IMR-90 (cell line): ENCODE measurements at regions not wholly inside any gene's neighbourhood (a gene's known extent, or its start where the extent isn't known, plus 50 kb on each side); places are given as distances from the start of the nearest gene placed in this dataset.

ENCODE experiments used
- ATAC-seq: fragments of 200-7000 bp; cut with Tn5 transposase; 2 replicates; pipeline ENCODE4 v1.9.1; 2020; ENCODE audit warnings: low read depth, mild to moderate bottlenecking, moderate library complexity
- BruUV-seq: library from RNA; stranded (reverse); fragments of 400-500 nt; replicated peaks from 2 replicates; lab custom pipeline; 2021; lab: Mats Ljungman, UMichigan
- CTCF ChIA-PET: fragments of 300-600 bp; formaldehyde crosslinking; extraction: SDS; loops from one replicate; lab custom pipeline; 2021; ENCODE audit warnings: antibody characterized with exemption; lab: Yijun Ruan, JAX
- POLR2A ChIA-PET: fragments of 300-600 bp; sonication (Branson Sonifier 250); formaldehyde crosslinking; loops from one replicate; lab custom pipeline; 2022; ENCODE audit warnings: antibody characterized with exemption; ENCODE audit not compliant: unreplicated experiment; lab: Charles Lee
- DNase-seq: peaks from one replicate; pipeline ENCODE4 v3.0.0; 2013
- H2AFZ ChIP-seq: replicated peaks from 2 replicates; pipeline ENCODE3; 2013; ENCODE audit warnings: low read length, mild to moderate bottlenecking; ENCODE audit not compliant: poor library complexity
- H2AK5ac ChIP-seq: 2 replicates; pipeline ENCODE4 v1.6.1; 2013; ENCODE audit warnings: low read depth, low read length, inconsistent platforms
- H2AK9ac ChIP-seq: replicated peaks from 2 replicates; pipeline ENCODE3; 2013; ENCODE audit warnings: mild to moderate bottlenecking, low read depth, low read length, moderate library complexity; ENCODE audit not compliant: poor library complexity
- H2BK120ac ChIP-seq: 2 replicates; pipeline ENCODE4 v1.6.1; 2013; ENCODE audit warnings: low read depth, low read length, inconsistent platforms
- H2BK15ac ChIP-seq: 3 replicates; pipeline ENCODE4 v1.6.1; 2013; ENCODE audit warnings: low read depth, low read length, inconsistent platforms
- H2BK20ac ChIP-seq: 2 replicates; pipeline ENCODE4 v1.6.1; 2013; ENCODE audit warnings: low read depth, mild to moderate bottlenecking, inconsistent platforms, low read length, moderate library complexity
- H2BK5ac ChIP-seq: 2 replicates; pipeline ENCODE4 v1.6.1; 2013; ENCODE audit warnings: mild to moderate bottlenecking, low read depth, low read length, inconsistent platforms; ENCODE audit not compliant: poor library complexity, severe bottlenecking
- H3K14ac ChIP-seq: replicated peaks from 2 replicates; pipeline ENCODE4 v1.6.1; 2013; ENCODE audit warnings: low read depth, low read length, inconsistent platforms
- H3K18ac ChIP-seq: 2 replicates; pipeline ENCODE4 v1.6.1; 2013; ENCODE audit warnings: low read depth, low read length, control low read depth
- H3K23ac ChIP-seq: 2 replicates; pipeline ENCODE4 v1.6.1; 2013; ENCODE audit warnings: low read depth, low read length, inconsistent platforms
- H3K27ac ChIP-seq: 2 replicates; pipeline ENCODE4 v1.5.1; 2013; ENCODE audit warnings: mild to moderate bottlenecking, control low read depth, low read length; ENCODE audit not compliant: insufficient read depth
- H3K27me3 ChIP-seq: 2 replicates; pipeline ENCODE4 v1.6.1; 2013; ENCODE audit warnings: low read length; ENCODE audit not compliant: control insufficient read depth, insufficient read depth
- H3K36me3 ChIP-seq: 2 replicates; pipeline ENCODE4 v1.6.1; 2013; ENCODE audit warnings: low read length, mixed read lengths; ENCODE audit not compliant: control insufficient read depth, insufficient read depth
- H3K4ac ChIP-seq: 2 replicates; pipeline ENCODE4 v1.6.1; 2013; ENCODE audit warnings: low read depth, low read length, inconsistent platforms
- H3K4me1 ChIP-seq: 2 replicates; pipeline ENCODE4 v1.6.1; 2013; ENCODE audit warnings: low read length, mixed read lengths; ENCODE audit not compliant: control insufficient read depth, insufficient read depth
- H3K4me2 ChIP-seq: 2 replicates; pipeline ENCODE4 v1.6.1; 2013; ENCODE audit warnings: low read depth, mild to moderate bottlenecking, control low read depth, low read length, moderate library complexity
- H3K4me3 ChIP-seq: 2 replicates; pipeline ENCODE4 v1.5.1; 2013; ENCODE audit warnings: low read depth, mild to moderate bottlenecking, control low read depth, low read length, moderate library complexity; ENCODE audit not compliant: insufficient read depth
- H3K56ac ChIP-seq: 2 replicates; pipeline ENCODE4 v1.6.1; 2013; ENCODE audit warnings: low read length, inconsistent platforms; ENCODE audit not compliant: insufficient read depth; ENCODE audit errors: extremely low read depth
- H3K79me1 ChIP-seq, 2 experiments: 2 replicates each; pipeline ENCODE4 v1.6.1; 2013; ENCODE audit warnings: low read length in 2 of 2, inconsistent platforms in 1 of 2, low read depth in 1 of 2
- H3K9ac ChIP-seq: 2 replicates; pipeline ENCODE4 v1.6.1; 2013; ENCODE audit warnings: low read depth, low read length, control low read depth
- H3K9me1 ChIP-seq: 2 replicates; pipeline ENCODE4 v1.6.1; 2013; ENCODE audit warnings: low read length, inconsistent platforms; ENCODE audit not compliant: insufficient read depth
- H3K9me3 ChIP-seq: 2 replicates; pipeline ENCODE4 v1.6.1; 2013; ENCODE audit warnings: low read length; ENCODE audit not compliant: control insufficient read depth, insufficient read depth
- H4K20me1 ChIP-seq: 2 replicates; pipeline ENCODE4 v1.6.1; 2013; ENCODE audit warnings: low read length, inconsistent platforms; ENCODE audit not compliant: insufficient read depth
- H4K5ac ChIP-seq: 2 replicates; pipeline ENCODE4 v1.6.1; 2013; ENCODE audit warnings: mild to moderate bottlenecking, low read depth, low read length, control low read depth
- H4K8ac ChIP-seq, 2 experiments: 2 replicates each; pipeline ENCODE4 v1.6.1; 2013; ENCODE audit warnings: low read depth in 2 of 2, low read length in 2 of 2, control low read depth in 1 of 2, inconsistent platforms in 1 of 2
- H4K91ac ChIP-seq: 2 replicates; pipeline ENCODE4 v1.6.1; 2013; ENCODE audit warnings: low read depth, low read length, inconsistent platforms; ENCODE audit not compliant: insufficient read depth
- BHLHE40 ChIP-seq: fragments of 150-350 bp; IDR thresholded peaks from 2 replicates; pipeline ENCODE4 v1.6.1; 2016; ENCODE audit warnings: mild to moderate bottlenecking, low read depth, low read length
- CEBPB ChIP-seq: IDR thresholded peaks from 2 replicates; pipeline ENCODE4 v1.6.1; 2012; ENCODE audit warnings: low read depth, low read length, improper control_type of control experiment
- CHD1 ChIP-seq: IDR thresholded peaks from 2 replicates; pipeline ENCODE4 v1.6.1; 2012; ENCODE audit warnings: low read depth, low read length, improper control_type of control experiment
- FOS ChIP-seq: fragments of 150-350 bp; IDR thresholded peaks from 2 replicates; pipeline ENCODE4 v1.6.1; 2016; ENCODE audit warnings: low read depth, low read length
- MAFK ChIP-seq: IDR thresholded peaks from 2 replicates; pipeline ENCODE4 v1.6.1; 2012; ENCODE audit warnings: low read depth, low read length, improper control_type of control experiment
- MAZ ChIP-seq: IDR thresholded peaks from 2 replicates; pipeline ENCODE4 v1.6.1; 2012; ENCODE audit warnings: low read depth, mild to moderate bottlenecking, low read length, improper control_type of control experiment, moderate library complexity, borderline replicate concordance
- MXI1 ChIP-seq: IDR thresholded peaks from 2 replicates; pipeline ENCODE4 v1.6.1; 2012; ENCODE audit warnings: low read depth, mild to moderate bottlenecking, low read length, moderate library complexity, borderline replicate concordance
- NFE2L2 ChIP-seq: fragments of 150-350 bp; IDR thresholded peaks from 2 replicates; pipeline ENCODE4 v1.6.1; 2016; ENCODE audit warnings: low read depth, mild to moderate bottlenecking, low read length
- POLR2A ChIP-seq: IDR thresholded peaks from 2 replicates; pipeline ENCODE4 v1.6.1; 2012; ENCODE audit warnings: mild to moderate bottlenecking, low read depth, low read length
- RAD21 ChIP-seq: IDR thresholded peaks from 2 replicates; pipeline ENCODE4 v1.6.1; 2012; ENCODE audit warnings: low read length, improper control_type of control experiment
- RCOR1 ChIP-seq: IDR thresholded peaks from 2 replicates; pipeline ENCODE4 v1.6.1; 2012; ENCODE audit warnings: mild to moderate bottlenecking, low read length, improper control_type of control experiment; ENCODE audit not compliant: insufficient replicate concordance
- RFX5 ChIP-seq: IDR thresholded peaks from 2 replicates; pipeline ENCODE4 v1.8.0; 2012; ENCODE audit warnings: low read depth, mild to moderate bottlenecking, low read length, moderate library complexity
- SMC3 ChIP-seq: fragments of 150-350 bp; IDR thresholded peaks from 2 replicates; pipeline ENCODE4 v1.6.1; 2016; ENCODE audit warnings: low read depth, mild to moderate bottlenecking, antibody characterized with exemption, low read length, moderate library complexity
- WGBS, 2 experiments: methylation state at CpG; one replicate each; pipeline versions ENCODE4 v1.1.5 to v1.1.7; 2013; ENCODE audit warnings: missing lambda C conversion rate in 2 of 2; ENCODE audit not compliant: insufficient read length in 1 of 2; ENCODE audit errors: extremely low coverage in 2 of 2; 5-methylcytosine and 5-hydroxymethylcytosine counted together
- dilution Hi-C: fragments of 300-500 bp; cut with HindIII; formaldehyde crosslinking; loops from one replicate; pipeline ENCODE4 v1.14.3; 2018; ENCODE audit warnings: low sequenced_read_pairs; ENCODE audit not compliant: unreplicated experiment
- in situ Hi-C: fragments of 300-500 bp; cut with MboI; formaldehyde crosslinking; loops from 3 replicates; pipeline ENCODE4 v1.14.3; 2019; ENCODE audit warnings: low sequenced_read_pairs, inconsistent platforms, mixed read lengths
- intact Hi-C: fragments of 100-400 bp; cut with micrococcal nuclease; formaldehyde crosslinking; loops from 2 replicates; pipeline ENCODE4 v1.10.0; 2022
- TF ChIP-seq, protein P1 (sequence below): fragments of 150-350 bp; IDR thresholded peaks from 2 replicates; pipeline ENCODE4 v1.6.1; 2016; ENCODE audit warnings: low read depth, mild to moderate bottlenecking, low read length, moderate library complexity, borderline replicate concordance
- TF ChIP-seq, protein P2 (sequence below): fragments of 150-350 bp; IDR thresholded peaks from 2 replicates; pipeline ENCODE4 v1.6.1; 2017; ENCODE audit warnings: mild to moderate bottlenecking, antibody characterized with exemption, low read length, low read depth
- TF ChIP-seq, protein P3 (sequence below): conservative IDR thresholded peaks from 2 replicates; pipeline ENCODE4 v1.5.1; 2012; ENCODE audit warnings: mild to moderate bottlenecking, low read depth, low read length, improper control_type of control experiment

DNA sequence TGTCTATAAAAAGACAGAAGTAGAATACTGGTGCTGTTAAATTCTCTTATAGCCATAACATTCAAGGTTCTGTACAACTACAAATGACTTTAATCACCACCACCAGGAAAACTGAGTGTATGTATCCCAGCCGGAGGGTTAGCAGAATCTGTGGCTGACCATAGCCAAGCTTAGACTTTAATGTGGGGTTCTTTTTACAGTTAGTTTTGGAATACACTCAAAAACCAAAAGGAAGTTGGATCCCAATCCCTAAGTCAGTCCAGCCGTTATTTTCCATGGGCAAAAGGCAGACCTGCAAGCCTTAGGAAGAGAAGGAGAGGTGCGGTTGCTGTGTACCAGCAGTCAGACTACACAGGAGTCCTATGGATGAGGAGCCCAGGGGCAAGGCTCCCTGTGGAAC is 179.8 kb downstream of the ENC1 start:
- in situ Hi-C loops (no loop called here), dilution Hi-C loops (no loop called here), intact Hi-C loops (no loop called here)
- DNase-seq = no peak
- H4K8ac ChIP-seq = no peak overlapping the region
- H2BK120ac ChIP-seq = no peak overlapping the region
- POLR2A ChIA-PET = no interaction called here
- H3K4me1 ChIP-seq = no peaks in the 10 kb centered on the region
- ATAC-seq = no peak
- WGBS, 2 experiments = no CpG with 5 or more reads among the region's 3 CpGs
- H3K14ac ChIP-seq = no peak overlapping the region
- CTCF ChIA-PET = no interaction called here
- no peak for TF ChIP-seq SMC3
- TF ChIP-seq, protein P1, sequence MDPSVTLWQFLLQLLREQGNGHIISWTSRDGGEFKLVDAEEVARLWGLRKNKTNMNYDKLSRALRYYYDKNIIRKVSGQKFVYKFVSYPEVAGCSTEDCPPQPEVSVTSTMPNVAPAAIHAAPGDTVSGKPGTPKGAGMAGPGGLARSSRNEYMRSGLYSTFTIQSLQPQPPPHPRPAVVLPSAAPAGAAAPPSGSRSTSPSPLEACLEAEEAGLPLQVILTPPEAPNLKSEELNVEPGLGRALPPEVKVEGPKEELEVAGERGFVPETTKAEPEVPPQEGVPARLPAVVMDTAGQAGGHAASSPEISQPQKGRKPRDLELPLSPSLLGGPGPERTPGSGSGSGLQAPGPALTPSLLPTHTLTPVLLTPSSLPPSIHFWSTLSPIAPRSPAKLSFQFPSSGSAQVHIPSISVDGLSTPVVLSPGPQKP = no peak
- no peak for TF ChIP-seq RFX5
- TF ChIP-seq, protein P2, sequence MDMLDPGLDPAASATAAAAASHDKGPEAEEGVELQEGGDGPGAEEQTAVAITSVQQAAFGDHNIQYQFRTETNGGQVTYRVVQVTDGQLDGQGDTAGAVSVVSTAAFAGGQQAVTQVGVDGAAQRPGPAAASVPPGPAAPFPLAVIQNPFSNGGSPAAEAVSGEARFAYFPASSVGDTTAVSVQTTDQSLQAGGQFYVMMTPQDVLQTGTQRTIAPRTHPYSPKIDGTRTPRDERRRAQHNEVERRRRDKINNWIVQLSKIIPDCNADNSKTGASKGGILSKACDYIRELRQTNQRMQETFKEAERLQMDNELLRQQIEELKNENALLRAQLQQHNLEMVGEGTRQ = no peak
- TF ChIP-seq RCOR1 = no peak
- no peak for TF ChIP-seq RAD21
- no peak for TF ChIP-seq FOS
- TF ChIP-seq CEBPB = no peak
- no peak for TF ChIP-seq MAZ
- no peak for TF ChIP-seq MXI1
- no peak for TF ChIP-seq MAFK
- TF ChIP-seq BHLHE40 = no peak
- no peak for TF ChIP-seq CHD1
- TF ChIP-seq, protein P3, sequence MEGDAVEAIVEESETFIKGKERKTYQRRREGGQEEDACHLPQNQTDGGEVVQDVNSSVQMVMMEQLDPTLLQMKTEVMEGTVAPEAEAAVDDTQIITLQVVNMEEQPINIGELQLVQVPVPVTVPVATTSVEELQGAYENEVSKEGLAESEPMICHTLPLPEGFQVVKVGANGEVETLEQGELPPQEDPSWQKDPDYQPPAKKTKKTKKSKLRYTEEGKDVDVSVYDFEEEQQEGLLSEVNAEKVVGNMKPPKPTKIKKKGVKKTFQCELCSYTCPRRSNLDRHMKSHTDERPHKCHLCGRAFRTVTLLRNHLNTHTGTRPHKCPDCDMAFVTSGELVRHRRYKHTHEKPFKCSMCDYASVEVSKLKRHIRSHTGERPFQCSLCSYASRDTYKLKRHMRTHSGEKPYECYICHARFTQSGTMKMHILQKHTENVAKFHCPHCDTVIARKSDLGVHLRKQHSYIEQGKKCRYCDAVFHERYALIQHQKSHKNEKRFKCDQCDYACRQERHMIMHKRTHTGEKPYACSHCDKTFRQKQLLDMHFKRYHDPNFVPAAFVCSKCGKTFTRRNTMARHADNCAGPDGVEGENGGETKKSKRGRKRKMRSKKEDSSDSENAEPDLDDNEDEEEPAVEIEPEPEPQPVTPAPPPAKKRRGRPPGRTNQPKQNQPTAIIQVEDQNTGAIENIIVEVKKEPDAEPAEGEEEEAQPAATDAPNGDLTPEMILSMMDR = no peak
- no peak for TF ChIP-seq NFE2L2
- TF ChIP-seq POLR2A = no peak
- no peaks in the 10 kb centered on the region for H3K9me3 ChIP-seq
- H3K36me3 ChIP-seq = no peaks in the 10 kb centered on the region
- no peak overlapping the region for H2AK5ac ChIP-seq
- no peak overlapping the region for H3K9ac ChIP-seq
- H4K91ac ChIP-seq = no peak overlapping the region
- no peak overlapping the region for H4K5ac ChIP-seq
- no peak overlapping the region for H2BK15ac ChIP-seq
- no peak overlapping the region for H2BK5ac ChIP-seq
- H3K27me3 ChIP-seq = peaks cover 33% of the 10 kb centered on the region
- H3K56ac ChIP-seq = no peak overlapping the region
- H4K20me1 ChIP-seq = no peaks in the 10 kb centered on the region
- H3K4me2 ChIP-seq = no peak overlapping the region
- no peak overlapping the region for H2AK9ac ChIP-seq
- no peak overlapping the region for H2BK20ac ChIP-seq
- BruUV-seq = no TSS peak
- no peaks in the 10 kb centered on the region for H3K79me1 ChIP-seq
- no peak overlapping the region for H3K4ac ChIP-seq
- no peak overlapping the region for H3K4me3 ChIP-seq
- H3K27ac ChIP-seq = no peak overlapping the region
- no peaks in the 10 kb centered on the region for H3K9me1 ChIP-seq
- H3K23ac ChIP-seq = no peak overlapping the region
- no peak overlapping the region for H2AFZ ChIP-seq
- H3K18ac ChIP-seq = no peak overlapping the region
